H1 (cell line): ENCODE measurements at regions not wholly inside any gene's neighbourhood (a gene's known extent, or its start where the extent isn't known, plus 50 kb on each side); places are given as distances from the start of the nearest gene placed in this dataset.
A peak's percentile ranks its signal among the peaks of the same experiment; 100 is the strongest.

Experiments
- BCL11A ChIP-seq, 2 experiments: IDR thresholded peaks; one replicate each; pipeline ENCODE4 v1.6.1; 2011; ENCODE audit warnings: low read depth in 2 of 2, low read length in 2 of 2, mild to moderate bottlenecking in 2 of 2
- BRCA1 ChIP-seq: IDR thresholded peaks from 2 replicates; pipeline ENCODE4 v1.6.1; 2012; ENCODE audit warnings: low read depth, low read length, improper control_type of control experiment
- CHD1 ChIP-seq: IDR thresholded peaks from 2 replicates; pipeline ENCODE4 v1.6.1; 2012; ENCODE audit warnings: low read depth, low read length, improper control_type of control experiment
- JUN ChIP-seq: IDR thresholded peaks from 2 replicates; pipeline ENCODE4 v1.6.1; 2011; ENCODE audit warnings: low read depth, mild to moderate bottlenecking, improper control_type of control experiment, low read length
- POU5F1 ChIP-seq: IDR thresholded peaks from 2 replicates; pipeline ENCODE4 v1.6.1; 2011; ENCODE audit warnings: low read depth, mild to moderate bottlenecking, low read length, moderate library complexity
- SP2 ChIP-seq: IDR thresholded peaks from 2 replicates; pipeline ENCODE4 v1.6.1; 2012; ENCODE audit warnings: mild to moderate bottlenecking, low read length, inconsistent platforms
- TEAD4 ChIP-seq: IDR thresholded peaks from 2 replicates; pipeline ENCODE4 v1.6.1; 2012; ENCODE audit warnings: low read depth, low read length, inconsistent platforms, mixed read lengths
- TF ChIP-seq, protein P1 (sequence below): fragments of 300-600 bp; sonication (generic); IDR thresholded peaks from 2 replicates; pipeline ENCODE4 v1.7.1; 2012; ENCODE audit warnings: low read length, moderate library complexity, mild to moderate bottlenecking, inconsistent platforms; ENCODE audit not compliant: insufficient replicate concordance

DNA sequence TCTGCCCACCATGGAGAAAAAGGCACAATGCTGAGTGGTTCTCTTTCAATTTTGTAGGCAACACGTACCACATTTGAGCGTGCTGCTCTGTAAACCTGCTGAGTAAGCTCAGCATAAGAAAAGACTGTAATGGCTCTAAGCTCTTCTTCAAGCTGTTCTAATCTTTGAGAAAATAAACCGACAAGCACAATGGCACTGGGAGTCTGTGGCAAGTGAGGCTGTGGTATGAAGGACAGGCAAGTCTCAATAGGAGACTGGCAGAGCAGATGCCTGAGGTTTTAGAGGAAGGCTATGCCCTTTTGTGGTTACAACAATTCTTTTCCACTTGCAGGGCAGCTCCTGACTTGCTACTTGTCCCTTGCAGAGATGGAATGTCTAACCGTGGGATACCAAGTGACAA, 136.7 kb upstream of the EXOC2 start (continued):
- TF ChIP-seq, protein P1, sequence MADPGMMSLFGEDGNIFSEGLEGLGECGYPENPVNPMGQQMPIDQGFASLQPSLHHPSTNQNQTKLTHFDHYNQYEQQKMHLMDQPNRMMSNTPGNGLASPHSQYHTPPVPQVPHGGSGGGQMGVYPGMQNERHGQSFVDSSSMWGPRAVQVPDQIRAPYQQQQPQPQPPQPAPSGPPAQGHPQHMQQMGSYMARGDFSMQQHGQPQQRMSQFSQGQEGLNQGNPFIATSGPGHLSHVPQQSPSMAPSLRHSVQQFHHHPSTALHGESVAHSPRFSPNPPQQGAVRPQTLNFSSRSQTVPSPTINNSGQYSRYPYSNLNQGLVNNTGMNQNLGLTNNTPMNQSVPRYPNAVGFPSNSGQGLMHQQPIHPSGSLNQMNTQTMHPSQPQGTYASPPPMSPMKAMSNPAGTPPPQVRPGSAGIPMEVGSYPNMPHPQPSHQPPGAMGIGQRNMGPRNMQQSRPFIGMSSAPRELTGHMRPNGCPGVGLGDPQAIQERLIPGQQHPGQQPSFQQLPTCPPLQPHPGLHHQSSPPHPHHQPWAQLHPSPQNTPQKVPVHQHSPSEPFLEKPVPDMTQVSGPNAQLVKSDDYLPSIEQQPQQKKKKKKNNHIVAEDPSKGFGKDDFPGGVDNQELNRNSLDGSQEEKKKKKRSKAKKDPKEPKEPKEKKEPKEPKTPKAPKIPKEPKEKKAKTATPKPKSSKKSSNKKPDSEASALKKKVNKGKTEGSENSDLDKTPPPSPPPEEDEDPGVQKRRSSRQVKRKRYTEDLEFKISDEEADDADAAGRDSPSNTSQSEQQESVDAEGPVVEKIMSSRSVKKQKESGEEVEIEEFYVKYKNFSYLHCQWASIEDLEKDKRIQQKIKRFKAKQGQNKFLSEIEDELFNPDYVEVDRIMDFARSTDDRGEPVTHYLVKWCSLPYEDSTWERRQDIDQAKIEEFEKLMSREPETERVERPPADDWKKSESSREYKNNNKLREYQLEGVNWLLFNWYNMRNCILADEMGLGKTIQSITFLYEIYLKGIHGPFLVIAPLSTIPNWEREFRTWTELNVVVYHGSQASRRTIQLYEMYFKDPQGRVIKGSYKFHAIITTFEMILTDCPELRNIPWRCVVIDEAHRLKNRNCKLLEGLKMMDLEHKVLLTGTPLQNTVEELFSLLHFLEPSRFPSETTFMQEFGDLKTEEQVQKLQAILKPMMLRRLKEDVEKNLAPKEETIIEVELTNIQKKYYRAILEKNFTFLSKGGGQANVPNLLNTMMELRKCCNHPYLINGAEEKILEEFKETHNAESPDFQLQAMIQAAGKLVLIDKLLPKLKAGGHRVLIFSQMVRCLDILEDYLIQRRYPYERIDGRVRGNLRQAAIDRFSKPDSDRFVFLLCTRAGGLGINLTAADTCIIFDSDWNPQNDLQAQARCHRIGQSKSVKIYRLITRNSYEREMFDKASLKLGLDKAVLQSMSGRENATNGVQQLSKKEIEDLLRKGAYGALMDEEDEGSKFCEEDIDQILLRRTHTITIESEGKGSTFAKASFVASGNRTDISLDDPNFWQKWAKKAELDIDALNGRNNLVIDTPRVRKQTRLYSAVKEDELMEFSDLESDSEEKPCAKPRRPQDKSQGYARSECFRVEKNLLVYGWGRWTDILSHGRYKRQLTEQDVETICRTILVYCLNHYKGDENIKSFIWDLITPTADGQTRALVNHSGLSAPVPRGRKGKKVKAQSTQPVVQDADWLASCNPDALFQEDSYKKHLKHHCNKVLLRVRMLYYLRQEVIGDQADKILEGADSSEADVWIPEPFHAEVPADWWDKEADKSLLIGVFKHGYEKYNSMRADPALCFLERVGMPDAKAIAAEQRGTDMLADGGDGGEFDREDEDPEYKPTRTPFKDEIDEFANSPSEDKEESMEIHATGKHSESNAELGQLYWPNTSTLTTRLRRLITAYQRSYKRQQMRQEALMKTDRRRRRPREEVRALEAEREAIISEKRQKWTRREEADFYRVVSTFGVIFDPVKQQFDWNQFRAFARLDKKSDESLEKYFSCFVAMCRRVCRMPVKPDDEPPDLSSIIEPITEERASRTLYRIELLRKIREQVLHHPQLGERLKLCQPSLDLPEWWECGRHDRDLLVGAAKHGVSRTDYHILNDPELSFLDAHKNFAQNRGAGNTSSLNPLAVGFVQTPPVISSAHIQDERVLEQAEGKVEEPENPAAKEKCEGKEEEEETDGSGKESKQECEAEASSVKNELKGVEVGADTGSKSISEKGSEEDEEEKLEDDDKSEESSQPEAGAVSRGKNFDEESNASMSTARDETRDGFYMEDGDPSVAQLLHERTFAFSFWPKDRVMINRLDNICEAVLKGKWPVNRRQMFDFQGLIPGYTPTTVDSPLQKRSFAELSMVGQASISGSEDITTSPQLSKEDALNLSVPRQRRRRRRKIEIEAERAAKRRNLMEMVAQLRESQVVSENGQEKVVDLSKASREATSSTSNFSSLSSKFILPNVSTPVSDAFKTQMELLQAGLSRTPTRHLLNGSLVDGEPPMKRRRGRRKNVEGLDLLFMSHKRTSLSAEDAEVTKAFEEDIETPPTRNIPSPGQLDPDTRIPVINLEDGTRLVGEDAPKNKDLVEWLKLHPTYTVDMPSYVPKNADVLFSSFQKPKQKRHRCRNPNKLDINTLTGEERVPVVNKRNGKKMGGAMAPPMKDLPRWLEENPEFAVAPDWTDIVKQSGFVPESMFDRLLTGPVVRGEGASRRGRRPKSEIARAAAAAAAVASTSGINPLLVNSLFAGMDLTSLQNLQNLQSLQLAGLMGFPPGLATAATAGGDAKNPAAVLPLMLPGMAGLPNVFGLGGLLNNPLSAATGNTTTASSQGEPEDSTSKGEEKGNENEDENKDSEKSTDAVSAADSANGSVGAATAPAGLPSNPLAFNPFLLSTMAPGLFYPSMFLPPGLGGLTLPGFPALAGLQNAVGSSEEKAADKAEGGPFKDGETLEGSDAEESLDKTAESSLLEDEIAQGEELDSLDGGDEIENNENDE: peak; percentile 58
- TF ChIP-seq CHD1: no peak
- TF ChIP-seq TEAD4: no peak
- no peak for TF ChIP-seq BCL11A (IDR thresholded peaks at IDR 0.05; ENCODE audit: low read depth in 2 of 2, low read length in 2 of 2)
- no peak for TF ChIP-seq JUN
- no peak for TF ChIP-seq SP2
- peak; percentile 90 for TF ChIP-seq POU5F1
- TF ChIP-seq BRCA1: no peak
